Stimulated activated CD8-positive, alpha-beta memory T cell treated with anti-CD3 and anti-CD28 coated beads, Interleukin-7, amount 100 ng/mL, for 48 hours (primary cell): ENCODE measurements at regions not wholly inside any gene's neighbourhood (a gene's known extent, or its start where the extent isn't known, plus 50 kb on each side); places are given as distances from the start of the nearest gene placed in this dataset.
A peak's percentile ranks its signal among the peaks of the same experiment; 100 is the strongest.

ENCODE experiments used
- DNase-seq, 2 donors: peaks; one replicate each; pipeline ENCODE4 v3.0.0-alpha.2; 2020; ENCODE audit warnings: low read depth in 1 of 2; ENCODE audit errors: extremely low read depth in 1 of 2

- no peak for DNase-seq
Observed at GRCh38 chr6:170100046-170100445, 190.8 kb downstream of the DLL1 start.

- no peak for DNase-seq
Observed at GRCh38 chr6:170099387-170099786, 191.5 kb downstream of the DLL1 start.

GRCh38 chr6:170098428-170099170, 192.3 kb downstream of the DLL1 start:
- no peak for DNase-seq

- DNase-seq = no peak
Observed at GRCh38 chr6:170097505-170098427, 193.1 kb downstream of the DLL1 start.

GRCh38 chr6:170096803-170097504, 193.9 kb downstream of the DLL1 start:
- no peak for DNase-seq

- DNase-seq = no peak
Observed at GRCh38 chr6:170096191-170096802, 194.6 kb downstream of the DLL1 start.

- no peak for DNase-seq
Observed at GRCh38 chr6:170095273-170095981, 195.5 kb downstream of the DLL1 start.

GRCh38 chr6:170094686-170095272, 196.1 kb downstream of the DLL1 start:
- no peak for DNase-seq

- DNase-seq = no peak
Observed at GRCh38 chr6:170093658-170094596, 197.0 kb downstream of the DLL1 start.

GRCh38 chr6:170093276-170093657, 197.6 kb downstream of the DLL1 start:
- DNase-seq = no peak

- no peak for DNase-seq
Observed at GRCh38 chr6:170092826-170093225, 198.1 kb downstream of the DLL1 start.

- no peak for DNase-seq
Observed at GRCh38 chr6:170091639-170092579, 199.0 kb downstream of the DLL1 start.

- no peak for DNase-seq
Observed at GRCh38 chr6:170091000-170091638, 199.8 kb downstream of the DLL1 start.

- no peak for DNase-seq
Observed at GRCh38 chr6:170090561-170090960, 200.3 kb downstream of the DLL1 start.

GRCh38 chr6:170089963-170090362, 200.9 kb downstream of the DLL1 start:
- no peak for DNase-seq

GRCh38 chr6:170088582-170088955, 202.3 kb downstream of the DLL1 start:
- DNase-seq = no peak

GRCh38 chr6:170087941-170088581, 202.8 kb downstream of the DLL1 start:
- DNase-seq = peak; percentile 37 to 48
